IMR-90 (cell line): ENCODE measurements at regions not wholly inside any gene's neighbourhood (a gene's known extent, or its start where the extent isn't known, plus 50 kb on each side); places are given as distances from the start of the nearest gene placed in this dataset.

ENCODE experiments used
- ATAC-seq: fragments of 200-7000 bp; cut with Tn5 transposase; 2 replicates; pipeline ENCODE4 v1.9.1; 2020; ENCODE audit warnings: low read depth, mild to moderate bottlenecking, moderate library complexity
- BruUV-seq: library from RNA; stranded (reverse); fragments of 400-500 nt; replicated peaks from 2 replicates; lab custom pipeline; 2021; lab: Mats Ljungman, UMichigan
- CTCF ChIA-PET: fragments of 300-600 bp; formaldehyde crosslinking; extraction: SDS; loops from one replicate; lab custom pipeline; 2021; ENCODE audit warnings: antibody characterized with exemption; lab: Yijun Ruan, JAX
- POLR2A ChIA-PET: fragments of 300-600 bp; sonication (Branson Sonifier 250); formaldehyde crosslinking; loops from one replicate; lab custom pipeline; 2022; ENCODE audit warnings: antibody characterized with exemption; ENCODE audit not compliant: unreplicated experiment; lab: Charles Lee
- DNase-seq: peaks from one replicate; pipeline ENCODE4 v3.0.0; 2013
- H2AFZ ChIP-seq: replicated peaks from 2 replicates; pipeline ENCODE3; 2013; ENCODE audit warnings: low read length, mild to moderate bottlenecking; ENCODE audit not compliant: poor library complexity
- H2AK5ac ChIP-seq: 2 replicates; pipeline ENCODE4 v1.6.1; 2013; ENCODE audit warnings: low read depth, low read length, inconsistent platforms
- H2AK9ac ChIP-seq: replicated peaks from 2 replicates; pipeline ENCODE3; 2013; ENCODE audit warnings: mild to moderate bottlenecking, low read depth, low read length, moderate library complexity; ENCODE audit not compliant: poor library complexity
- H2BK120ac ChIP-seq: 2 replicates; pipeline ENCODE4 v1.6.1; 2013; ENCODE audit warnings: low read depth, low read length, inconsistent platforms
- H2BK15ac ChIP-seq: 3 replicates; pipeline ENCODE4 v1.6.1; 2013; ENCODE audit warnings: low read depth, low read length, inconsistent platforms
- H2BK20ac ChIP-seq: 2 replicates; pipeline ENCODE4 v1.6.1; 2013; ENCODE audit warnings: low read depth, mild to moderate bottlenecking, inconsistent platforms, low read length, moderate library complexity
- H2BK5ac ChIP-seq: 2 replicates; pipeline ENCODE4 v1.6.1; 2013; ENCODE audit warnings: mild to moderate bottlenecking, low read depth, low read length, inconsistent platforms; ENCODE audit not compliant: poor library complexity, severe bottlenecking
- H3K14ac ChIP-seq: replicated peaks from 2 replicates; pipeline ENCODE4 v1.6.1; 2013; ENCODE audit warnings: low read depth, low read length, inconsistent platforms
- H3K18ac ChIP-seq: 2 replicates; pipeline ENCODE4 v1.6.1; 2013; ENCODE audit warnings: low read depth, low read length, control low read depth
- H3K23ac ChIP-seq: 2 replicates; pipeline ENCODE4 v1.6.1; 2013; ENCODE audit warnings: low read depth, low read length, inconsistent platforms
- H3K27ac ChIP-seq: 2 replicates; pipeline ENCODE4 v1.5.1; 2013; ENCODE audit warnings: mild to moderate bottlenecking, control low read depth, low read length; ENCODE audit not compliant: insufficient read depth
- H3K27me3 ChIP-seq: 2 replicates; pipeline ENCODE4 v1.6.1; 2013; ENCODE audit warnings: low read length; ENCODE audit not compliant: control insufficient read depth, insufficient read depth
- H3K36me3 ChIP-seq: 2 replicates; pipeline ENCODE4 v1.6.1; 2013; ENCODE audit warnings: low read length, mixed read lengths; ENCODE audit not compliant: control insufficient read depth, insufficient read depth
- H3K4ac ChIP-seq: 2 replicates; pipeline ENCODE4 v1.6.1; 2013; ENCODE audit warnings: low read depth, low read length, inconsistent platforms
- H3K4me1 ChIP-seq: 2 replicates; pipeline ENCODE4 v1.6.1; 2013; ENCODE audit warnings: low read length, mixed read lengths; ENCODE audit not compliant: control insufficient read depth, insufficient read depth
- H3K4me2 ChIP-seq: 2 replicates; pipeline ENCODE4 v1.6.1; 2013; ENCODE audit warnings: low read depth, mild to moderate bottlenecking, control low read depth, low read length, moderate library complexity
- H3K4me3 ChIP-seq: 2 replicates; pipeline ENCODE4 v1.5.1; 2013; ENCODE audit warnings: low read depth, mild to moderate bottlenecking, control low read depth, low read length, moderate library complexity; ENCODE audit not compliant: insufficient read depth
- H3K56ac ChIP-seq: 2 replicates; pipeline ENCODE4 v1.6.1; 2013; ENCODE audit warnings: low read length, inconsistent platforms; ENCODE audit not compliant: insufficient read depth; ENCODE audit errors: extremely low read depth
- H3K79me1 ChIP-seq, 2 experiments: 2 replicates each; pipeline ENCODE4 v1.6.1; 2013; ENCODE audit warnings: low read length in 2 of 2, inconsistent platforms in 1 of 2, low read depth in 1 of 2
- H3K9ac ChIP-seq: 2 replicates; pipeline ENCODE4 v1.6.1; 2013; ENCODE audit warnings: low read depth, low read length, control low read depth
- H3K9me1 ChIP-seq: 2 replicates; pipeline ENCODE4 v1.6.1; 2013; ENCODE audit warnings: low read length, inconsistent platforms; ENCODE audit not compliant: insufficient read depth
- H3K9me3 ChIP-seq: 2 replicates; pipeline ENCODE4 v1.6.1; 2013; ENCODE audit warnings: low read length; ENCODE audit not compliant: control insufficient read depth, insufficient read depth
- H4K20me1 ChIP-seq: 2 replicates; pipeline ENCODE4 v1.6.1; 2013; ENCODE audit warnings: low read length, inconsistent platforms; ENCODE audit not compliant: insufficient read depth
- H4K5ac ChIP-seq: 2 replicates; pipeline ENCODE4 v1.6.1; 2013; ENCODE audit warnings: mild to moderate bottlenecking, low read depth, low read length, control low read depth
- H4K8ac ChIP-seq, 2 experiments: 2 replicates each; pipeline ENCODE4 v1.6.1; 2013; ENCODE audit warnings: low read depth in 2 of 2, low read length in 2 of 2, control low read depth in 1 of 2, inconsistent platforms in 1 of 2
- H4K91ac ChIP-seq: 2 replicates; pipeline ENCODE4 v1.6.1; 2013; ENCODE audit warnings: low read depth, low read length, inconsistent platforms; ENCODE audit not compliant: insufficient read depth
- BHLHE40 ChIP-seq: fragments of 150-350 bp; IDR thresholded peaks from 2 replicates; pipeline ENCODE4 v1.6.1; 2016; ENCODE audit warnings: mild to moderate bottlenecking, low read depth, low read length
- CEBPB ChIP-seq: IDR thresholded peaks from 2 replicates; pipeline ENCODE4 v1.6.1; 2012; ENCODE audit warnings: low read depth, low read length, improper control_type of control experiment
- CHD1 ChIP-seq: IDR thresholded peaks from 2 replicates; pipeline ENCODE4 v1.6.1; 2012; ENCODE audit warnings: low read depth, low read length, improper control_type of control experiment
- FOS ChIP-seq: fragments of 150-350 bp; IDR thresholded peaks from 2 replicates; pipeline ENCODE4 v1.6.1; 2016; ENCODE audit warnings: low read depth, low read length
- MAZ ChIP-seq: IDR thresholded peaks from 2 replicates; pipeline ENCODE4 v1.6.1; 2012; ENCODE audit warnings: low read depth, mild to moderate bottlenecking, low read length, improper control_type of control experiment, moderate library complexity, borderline replicate concordance
- MXI1 ChIP-seq: IDR thresholded peaks from 2 replicates; pipeline ENCODE4 v1.6.1; 2012; ENCODE audit warnings: low read depth, mild to moderate bottlenecking, low read length, moderate library complexity, borderline replicate concordance
- NFE2L2 ChIP-seq: fragments of 150-350 bp; IDR thresholded peaks from 2 replicates; pipeline ENCODE4 v1.6.1; 2016; ENCODE audit warnings: low read depth, mild to moderate bottlenecking, low read length
- RAD21 ChIP-seq: IDR thresholded peaks from 2 replicates; pipeline ENCODE4 v1.6.1; 2012; ENCODE audit warnings: low read length, improper control_type of control experiment
- RCOR1 ChIP-seq: IDR thresholded peaks from 2 replicates; pipeline ENCODE4 v1.6.1; 2012; ENCODE audit warnings: mild to moderate bottlenecking, low read length, improper control_type of control experiment; ENCODE audit not compliant: insufficient replicate concordance
- RFX5 ChIP-seq: IDR thresholded peaks from 2 replicates; pipeline ENCODE4 v1.8.0; 2012; ENCODE audit warnings: low read depth, mild to moderate bottlenecking, low read length, moderate library complexity
- SMC3 ChIP-seq: fragments of 150-350 bp; IDR thresholded peaks from 2 replicates; pipeline ENCODE4 v1.6.1; 2016; ENCODE audit warnings: low read depth, mild to moderate bottlenecking, antibody characterized with exemption, low read length, moderate library complexity
- USF2 ChIP-seq: fragments of 150-350 bp; IDR thresholded peaks from 2 replicates; pipeline ENCODE4 v1.6.1; 2017; ENCODE audit warnings: mild to moderate bottlenecking, antibody characterized with exemption, low read length, low read depth
- WGBS, 2 experiments: methylation state at CpG; one replicate each; pipeline versions ENCODE4 v1.1.5 to v1.1.7; 2013; ENCODE audit warnings: missing lambda C conversion rate in 2 of 2; ENCODE audit not compliant: insufficient read length in 1 of 2; ENCODE audit errors: extremely low coverage in 2 of 2; 5-methylcytosine and 5-hydroxymethylcytosine counted together
- dilution Hi-C: fragments of 300-500 bp; cut with HindIII; formaldehyde crosslinking; loops from one replicate; pipeline ENCODE4 v1.14.3; 2018; ENCODE audit warnings: low sequenced_read_pairs; ENCODE audit not compliant: unreplicated experiment
- in situ Hi-C: fragments of 300-500 bp; cut with MboI; formaldehyde crosslinking; loops from 3 replicates; pipeline ENCODE4 v1.14.3; 2019; ENCODE audit warnings: low sequenced_read_pairs, inconsistent platforms, mixed read lengths
- intact Hi-C: fragments of 100-400 bp; cut with micrococcal nuclease; formaldehyde crosslinking; loops from 2 replicates; pipeline ENCODE4 v1.10.0; 2022
- TF ChIP-seq, protein P1 (sequence below): conservative IDR thresholded peaks from 2 replicates; pipeline ENCODE4 v1.5.1; 2012; ENCODE audit warnings: mild to moderate bottlenecking, low read depth, low read length, improper control_type of control experiment

DNA sequence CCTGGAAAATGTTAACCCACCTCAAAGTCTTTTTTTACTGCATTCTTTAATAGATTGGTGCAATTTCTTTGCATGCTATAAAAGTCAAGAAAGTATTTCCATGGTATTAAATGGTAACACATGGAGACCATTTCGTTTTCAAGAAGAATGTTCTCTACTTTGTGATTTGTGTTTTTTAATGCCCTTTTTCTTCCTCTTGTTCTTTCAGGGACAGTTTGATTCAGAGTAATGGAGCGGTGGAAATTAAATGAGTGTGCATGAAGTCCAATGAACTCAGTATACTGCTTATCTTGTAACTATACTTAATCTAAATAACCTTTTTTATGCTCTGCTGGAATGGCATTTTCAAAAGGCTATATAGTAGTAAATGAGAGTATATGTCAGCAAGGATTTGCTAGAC lies 507.0 kb upstream of the CDH6 start:
- Histone ChIP-seq H4K8ac (no peak overlapping the region), H2BK15ac (no peak overlapping the region), H3K79me1 (no peaks in the 10 kb centered on the region), H4K20me1 (no peaks in the 10 kb centered on the region), H3K4ac (no peak overlapping the region), H3K4me2 (no peak overlapping the region), H3K23ac (no peak overlapping the region), H3K14ac (no peak overlapping the region), H3K9me3 (no peaks in the 10 kb centered on the region), H3K18ac (no peak overlapping the region), H2BK5ac (no peak overlapping the region), H4K5ac (no peak overlapping the region), H2BK120ac (no peak overlapping the region), H3K4me3 (no peak overlapping the region), H2AK9ac (no peak overlapping the region), H2AK5ac (no peak overlapping the region), H3K27me3 (peaks cover 2% of the 10 kb centered on the region; the same call in 1 of the 2 replicates), H3K36me3 (no peaks in the 10 kb centered on the region), H4K91ac (no peak overlapping the region), H3K4me1 (no peaks in the 10 kb centered on the region), H3K56ac (no peak overlapping the region), H3K9me1 (no peaks in the 10 kb centered on the region), H2BK20ac (no peak overlapping the region), H3K27ac (no peak overlapping the region), H3K9ac (no peak overlapping the region), H2AFZ (no peak overlapping the region)
- BruUV-seq: no TSS peak
- WGBS, 2 experiments: no CpG with 5 or more reads among the region's 2 CpGs
- dilution Hi-C loops (no loop called here), in situ Hi-C loops (no loop called here), intact Hi-C loops (no loop called here)
- TF ChIP-seq MXI1 (no peak), MAZ (no peak), USF2 (no peak), RAD21 (no peak), NFE2L2 (no peak), RFX5 (no peak), SMC3 (no peak), RCOR1 (no peak), BHLHE40 (no peak), FOS (no peak), CEBPB (no peak), CHD1 (no peak)
- TF ChIP-seq, protein P1, sequence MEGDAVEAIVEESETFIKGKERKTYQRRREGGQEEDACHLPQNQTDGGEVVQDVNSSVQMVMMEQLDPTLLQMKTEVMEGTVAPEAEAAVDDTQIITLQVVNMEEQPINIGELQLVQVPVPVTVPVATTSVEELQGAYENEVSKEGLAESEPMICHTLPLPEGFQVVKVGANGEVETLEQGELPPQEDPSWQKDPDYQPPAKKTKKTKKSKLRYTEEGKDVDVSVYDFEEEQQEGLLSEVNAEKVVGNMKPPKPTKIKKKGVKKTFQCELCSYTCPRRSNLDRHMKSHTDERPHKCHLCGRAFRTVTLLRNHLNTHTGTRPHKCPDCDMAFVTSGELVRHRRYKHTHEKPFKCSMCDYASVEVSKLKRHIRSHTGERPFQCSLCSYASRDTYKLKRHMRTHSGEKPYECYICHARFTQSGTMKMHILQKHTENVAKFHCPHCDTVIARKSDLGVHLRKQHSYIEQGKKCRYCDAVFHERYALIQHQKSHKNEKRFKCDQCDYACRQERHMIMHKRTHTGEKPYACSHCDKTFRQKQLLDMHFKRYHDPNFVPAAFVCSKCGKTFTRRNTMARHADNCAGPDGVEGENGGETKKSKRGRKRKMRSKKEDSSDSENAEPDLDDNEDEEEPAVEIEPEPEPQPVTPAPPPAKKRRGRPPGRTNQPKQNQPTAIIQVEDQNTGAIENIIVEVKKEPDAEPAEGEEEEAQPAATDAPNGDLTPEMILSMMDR: no peak
- CTCF ChIA-PET: no interaction called here
- POLR2A ChIA-PET: no interaction called here
- ATAC-seq (no peak), DNase-seq (no peak)
